ENCODE measurements at regions not wholly inside any gene's neighbourhood (a gene's known extent, or its start where the extent isn't known, plus 50 kb on each side); places are given as distances from the start of the nearest gene placed in this dataset.

- Mint-ChIP-seq H3K27ac (ENCODE audit: unreplicated experiment) (no peak overlapping the region), H3K9me3 (ENCODE audit: unreplicated experiment) (peaks cover 2% of the 10 kb centered on the region), H3K36me3 (ENCODE audit: unreplicated experiment) (no peaks in the 10 kb centered on the region), H3K27me3 (ENCODE audit: unreplicated experiment) (peaks cover 2% of the 10 kb centered on the region), H3K4me3 (ENCODE audit: unreplicated experiment) (no peak overlapping the region), H3K4me1 (ENCODE audit: low read depth, unreplicated experiment) (peaks cover 14% of the 10 kb centered on the region)
- no peak for DNase-seq
- no peak for TF ChIP-seq CTCF (IDR thresholded peaks at IDR 0.05; ENCODE audit: partially characterized antibody, unreplicated experiment)
Observed at GRCh38 chr4:138869631-138870030, 145.9 kb upstream of the NOCT start.

- Mint-ChIP-seq H3K4me1 (ENCODE audit: low read depth, unreplicated experiment) (peaks cover 14% of the 10 kb centered on the region), H3K9me3 (ENCODE audit: unreplicated experiment) (peaks cover 2% of the 10 kb centered on the region), H3K4me3 (ENCODE audit: unreplicated experiment) (no peak overlapping the region), H3K27ac (ENCODE audit: unreplicated experiment) (no peak overlapping the region), H3K27me3 (ENCODE audit: unreplicated experiment) (no peaks in the 10 kb centered on the region), H3K36me3 (ENCODE audit: unreplicated experiment) (no peaks in the 10 kb centered on the region)
- DNase-seq, result no peak
- TF ChIP-seq CTCF (IDR thresholded peaks at IDR 0.05; ENCODE audit: partially characterized antibody, unreplicated experiment), result no peak
Observed at GRCh38 chr4:138869165-138869564, 146.4 kb upstream of the NOCT start.

GRCh38 chr4:138868562-138868961 is 147.0 kb upstream of the NOCT start:
- Mint-ChIP-seq H3K27ac (ENCODE audit: unreplicated experiment) (no peak overlapping the region), H3K4me1 (ENCODE audit: low read depth, unreplicated experiment) (peaks cover 14% of the 10 kb centered on the region), H3K36me3 (ENCODE audit: unreplicated experiment) (no peaks in the 10 kb centered on the region), H3K9me3 (ENCODE audit: unreplicated experiment) (peaks cover 2% of the 10 kb centered on the region), H3K27me3 (ENCODE audit: unreplicated experiment) (no peaks in the 10 kb centered on the region), H3K4me3 (ENCODE audit: unreplicated experiment) (no peak overlapping the region)
- no peak for DNase-seq
- TF ChIP-seq CTCF (IDR thresholded peaks at IDR 0.05; ENCODE audit: partially characterized antibody, unreplicated experiment), result no peak

DNA sequence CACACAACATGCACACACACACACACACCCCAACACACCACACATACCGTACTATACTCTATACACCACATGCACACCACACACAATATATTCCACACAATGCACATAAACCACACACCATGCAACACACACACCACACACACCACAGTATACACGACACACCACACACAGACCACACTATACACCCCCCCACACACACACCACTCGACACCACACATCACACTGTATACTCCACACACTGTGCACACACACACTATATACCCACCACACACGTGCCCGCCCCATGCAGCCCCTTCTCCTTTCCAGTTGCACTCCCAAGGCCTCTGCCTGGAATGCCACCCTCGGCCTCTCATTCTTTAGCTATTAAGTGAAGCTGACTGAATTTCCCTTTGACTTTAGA is 148.2 kb upstream of the NOCT start:
- Mint-ChIP-seq H3K4me1 (ENCODE audit: low read depth, unreplicated experiment) (peaks cover 14% of the 10 kb centered on the region), H3K27me3 (ENCODE audit: unreplicated experiment) (no peaks in the 10 kb centered on the region), H3K4me3 (ENCODE audit: unreplicated experiment) (no peak overlapping the region), H3K36me3 (ENCODE audit: unreplicated experiment) (no peaks in the 10 kb centered on the region), H3K9me3 (ENCODE audit: unreplicated experiment) (no peaks in the 10 kb centered on the region), H3K27ac (ENCODE audit: unreplicated experiment) (no peak overlapping the region)
- DNase-seq, result no peak
- TF ChIP-seq CTCF (IDR thresholded peaks at IDR 0.05; ENCODE audit: partially characterized antibody, unreplicated experiment), result no peak

- Mint-ChIP-seq H3K36me3 (ENCODE audit: unreplicated experiment) (no peaks in the 10 kb centered on the region), H3K27me3 (ENCODE audit: unreplicated experiment) (no peaks in the 10 kb centered on the region), H3K4me3 (ENCODE audit: unreplicated experiment) (no peak overlapping the region), H3K27ac (ENCODE audit: unreplicated experiment) (no peak overlapping the region), H3K4me1 (ENCODE audit: low read depth, unreplicated experiment) (peaks cover 9% of the 10 kb centered on the region), H3K9me3 (ENCODE audit: unreplicated experiment) (no peaks in the 10 kb centered on the region)
- no peak for TF ChIP-seq CTCF (IDR thresholded peaks at IDR 0.05; ENCODE audit: partially characterized antibody, unreplicated experiment)
- no peak for DNase-seq
Observed at GRCh38 chr4:138866314-138866713, 149.3 kb upstream of the NOCT start.
